SHP77 treated with DMSO at 0.1 percent for 48 hours (cell line): ENCODE measurements at regions not wholly inside any gene's neighbourhood (a gene's known extent, or its start where the extent isn't known, plus 50 kb on each side); places are given as distances from the start of the nearest gene placed in this dataset.
"Not testable (repeated sequence)": the region's sequence is repeated elsewhere in the genome, so short reads cannot be mapped to it uniquely, and the experiment has no call there.

Experiments used
- DNase-seq: peaks from one replicate; lab custom pipeline; 2025; lab: John Stamatoyannopoulos, UW

- DNase-seq = no peak
These were observed 102.3 kb upstream of the IPO9 start for GRCh38 chr1:201726700-201727099.

DNA sequence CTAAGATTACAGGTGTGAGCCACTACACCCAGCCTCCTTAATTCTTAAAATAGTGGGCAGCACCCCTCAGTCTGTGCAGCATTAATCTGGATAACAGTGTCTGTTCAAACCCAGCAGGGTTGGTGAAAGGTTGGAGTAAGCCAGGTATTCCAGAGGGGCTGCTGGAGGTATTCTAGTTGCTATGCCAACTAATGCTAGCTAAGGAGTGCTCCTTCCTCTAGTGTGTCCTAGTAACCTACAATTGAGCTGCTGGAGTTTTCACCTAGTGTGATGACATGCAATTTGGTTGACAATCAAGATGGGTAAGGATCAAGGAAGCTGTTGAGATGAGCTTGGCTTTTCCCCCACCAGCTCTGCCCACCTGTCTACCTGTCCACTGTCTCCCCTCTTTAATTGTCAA, 100.2 kb upstream of the IPO9 start:
- no peak for DNase-seq

- DNase-seq = no peak
These were observed 98.9 kb upstream of the IPO9 start for GRCh38 chr1:201729973-201730608.

DNA sequence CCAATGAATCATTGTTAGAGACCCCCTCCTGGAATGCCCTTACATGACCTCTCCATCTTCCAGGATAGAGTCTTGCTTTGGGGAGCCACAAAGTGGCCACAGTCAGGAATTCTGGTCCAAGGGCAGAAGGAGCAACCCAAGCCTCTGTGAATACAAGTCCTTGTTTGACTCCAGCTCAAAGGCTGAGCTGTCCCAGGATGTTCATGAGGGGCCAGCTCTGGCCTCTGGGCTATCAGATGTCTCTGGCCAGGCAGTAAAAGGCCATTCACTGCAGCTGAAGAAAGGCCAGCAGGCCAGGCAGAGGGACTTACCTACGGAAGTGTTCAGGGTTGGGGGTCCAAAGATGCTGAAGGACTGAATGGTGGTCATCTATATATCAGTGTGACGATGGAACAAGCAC, 98.3 kb upstream of the IPO9 start:
- DNase-seq = no peak

GRCh38 chr1:201731142-201731541, 97.8 kb upstream of the IPO9 start:
- DNase-seq = no peak

- DNase-seq = no peak
These were observed 97.4 kb upstream of the IPO9 start for GRCh38 chr1:201731592-201731991.

GRCh38 chr1:201732351-201732750, 96.6 kb upstream of the IPO9 start:
- DNase-seq = no peak

- DNase-seq = not testable (repeated sequence)
These were observed 94.7 kb upstream of the IPO9 start for GRCh38 chr1:201734221-201734620.

GRCh38 chr1:201734786-201735185, 94.2 kb upstream of the IPO9 start:
- DNase-seq = no peak

- no peak for DNase-seq
These were observed 92.1 kb upstream of the IPO9 start for GRCh38 chr1:201736707-201737320.

DNA sequence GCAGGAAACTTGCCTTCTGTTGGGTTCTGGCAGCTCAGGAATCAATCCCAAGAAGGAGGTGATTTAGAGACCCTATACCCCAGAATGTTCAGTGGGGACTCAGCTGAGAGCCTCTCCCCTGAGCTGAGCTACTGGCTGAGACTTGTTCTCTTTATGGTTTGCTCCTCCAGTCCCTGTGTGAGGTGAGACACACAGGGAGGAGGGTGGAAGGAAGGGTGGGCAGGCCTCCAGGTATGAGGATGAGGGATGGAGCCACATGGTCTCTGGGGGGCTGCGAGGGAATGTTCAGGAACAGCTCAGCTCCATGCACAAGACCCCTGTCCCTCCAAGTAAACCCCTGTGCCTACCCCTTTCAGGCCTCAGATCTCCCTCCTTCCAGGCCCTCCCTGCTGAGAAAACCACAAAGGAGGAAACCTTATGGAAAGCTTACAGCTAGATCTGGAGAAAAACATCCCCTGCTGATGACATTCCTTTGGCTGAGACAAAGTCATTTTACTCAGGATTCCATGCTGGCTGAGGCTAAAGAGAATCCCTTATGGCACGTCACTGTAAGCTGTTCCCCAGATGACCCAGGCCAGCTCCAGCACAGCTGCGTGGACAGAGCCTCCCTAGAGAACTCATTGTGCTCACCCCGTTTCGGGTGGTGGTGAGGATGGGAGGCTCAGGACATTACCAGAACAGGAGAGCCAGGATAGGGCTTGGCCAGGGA, 91.5 kb upstream of the IPO9 start:
- no peak for DNase-seq

- DNase-seq = no peak
These were observed 89.9 kb upstream of the IPO9 start for GRCh38 chr1:201739080-201739479.

DNA sequence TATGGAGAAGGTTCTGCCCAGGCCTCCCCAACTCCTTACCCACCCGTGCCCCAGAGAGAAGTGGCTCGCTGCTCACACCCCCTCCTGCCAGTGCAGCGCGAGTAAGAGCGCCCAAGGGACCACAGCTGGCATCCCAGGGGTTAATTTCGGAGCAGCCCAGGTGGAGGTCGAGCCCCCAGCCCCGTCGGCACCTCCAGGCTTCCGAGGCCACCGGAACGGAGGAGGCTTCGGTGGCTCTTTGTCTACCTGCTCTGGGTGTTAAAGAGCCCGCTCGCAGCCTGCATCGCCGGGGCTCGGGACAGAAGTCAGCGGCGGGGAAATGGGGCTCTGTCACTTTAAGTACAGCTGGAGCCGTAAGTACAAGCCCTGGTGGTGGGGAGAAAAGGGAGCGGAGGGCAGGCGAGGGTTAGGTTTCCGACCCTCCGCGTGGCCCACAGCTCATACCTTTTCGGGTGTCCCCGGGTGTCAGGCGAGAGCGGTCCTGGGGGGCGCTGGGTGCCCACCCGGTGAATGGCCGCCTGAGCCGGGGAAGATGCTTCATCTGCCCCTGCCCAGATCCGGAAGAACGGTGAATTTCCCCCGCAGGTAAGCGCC, 89.4 kb upstream of the IPO9 start:
- DNase-seq = no peak

DNA sequence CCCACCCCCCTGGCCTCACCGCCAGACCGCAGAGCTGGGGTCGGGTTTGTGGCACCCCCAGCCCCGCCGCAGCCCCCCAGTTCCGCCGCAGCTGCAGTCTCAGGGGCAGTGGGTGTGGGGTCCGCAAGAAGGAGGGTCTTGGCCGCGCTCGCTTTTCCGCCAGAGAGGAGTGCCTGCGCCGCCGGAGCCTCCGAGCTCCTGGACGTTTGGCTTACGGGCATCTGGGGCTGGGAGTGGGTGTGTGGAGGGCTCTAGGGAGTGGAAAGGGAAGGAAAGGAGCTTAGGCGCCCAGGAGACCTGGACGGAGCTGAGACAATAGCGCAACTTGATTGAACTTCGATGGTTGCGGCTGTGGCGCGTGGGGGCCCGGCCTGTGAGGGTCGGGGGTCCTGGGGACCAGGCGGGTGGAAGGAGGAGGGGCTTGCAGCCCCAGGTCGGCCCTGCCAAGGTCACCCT, 88.8 kb upstream of the IPO9 start:
- no peak for DNase-seq

DNA sequence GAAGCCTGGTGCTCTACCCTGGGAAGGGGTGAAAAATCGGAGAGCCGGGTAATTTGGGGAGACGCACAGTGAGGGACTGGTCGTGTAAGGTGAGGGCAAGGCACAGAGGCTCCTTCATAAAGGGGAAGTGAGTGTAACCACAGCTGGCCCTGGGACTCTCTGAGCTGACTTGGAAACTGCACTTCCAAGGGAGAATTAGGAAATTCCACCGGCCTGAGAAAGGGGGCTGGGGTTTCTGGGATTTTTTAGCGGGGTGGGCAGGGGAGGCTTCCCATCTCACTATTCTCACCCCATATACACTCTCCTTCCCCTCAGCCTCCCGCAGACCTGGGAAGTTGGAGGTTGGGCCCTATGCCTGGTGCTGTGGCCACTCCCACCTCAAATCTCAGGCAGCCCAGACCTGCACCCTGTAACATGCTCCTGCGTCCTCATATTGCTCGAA, 88.3 kb upstream of the IPO9 start:
- no peak for DNase-seq

- no peak for DNase-seq
These were observed 87.1 kb upstream of the IPO9 start for GRCh38 chr1:201741763-201742342.

DNA sequence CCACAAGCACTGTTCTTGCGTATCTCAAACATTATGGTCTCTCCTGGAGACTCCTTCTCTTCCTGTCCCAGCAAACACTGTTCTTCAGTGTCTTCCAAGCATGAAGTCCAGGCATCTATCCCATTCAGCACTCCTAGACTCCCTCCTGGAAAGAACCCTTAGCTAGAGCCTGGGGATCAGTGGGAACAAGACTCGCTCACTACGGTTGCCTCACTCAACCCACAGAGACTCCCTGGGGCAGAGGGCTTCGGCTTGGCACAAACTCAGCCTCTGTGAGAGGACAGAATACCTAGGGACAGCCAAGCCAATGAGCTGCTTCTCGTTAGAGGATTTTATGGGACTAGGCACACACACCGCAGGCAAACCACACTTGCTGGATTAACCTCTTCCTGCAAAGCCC, 86.5 kb upstream of the IPO9 start:
- no peak for DNase-seq

DNA sequence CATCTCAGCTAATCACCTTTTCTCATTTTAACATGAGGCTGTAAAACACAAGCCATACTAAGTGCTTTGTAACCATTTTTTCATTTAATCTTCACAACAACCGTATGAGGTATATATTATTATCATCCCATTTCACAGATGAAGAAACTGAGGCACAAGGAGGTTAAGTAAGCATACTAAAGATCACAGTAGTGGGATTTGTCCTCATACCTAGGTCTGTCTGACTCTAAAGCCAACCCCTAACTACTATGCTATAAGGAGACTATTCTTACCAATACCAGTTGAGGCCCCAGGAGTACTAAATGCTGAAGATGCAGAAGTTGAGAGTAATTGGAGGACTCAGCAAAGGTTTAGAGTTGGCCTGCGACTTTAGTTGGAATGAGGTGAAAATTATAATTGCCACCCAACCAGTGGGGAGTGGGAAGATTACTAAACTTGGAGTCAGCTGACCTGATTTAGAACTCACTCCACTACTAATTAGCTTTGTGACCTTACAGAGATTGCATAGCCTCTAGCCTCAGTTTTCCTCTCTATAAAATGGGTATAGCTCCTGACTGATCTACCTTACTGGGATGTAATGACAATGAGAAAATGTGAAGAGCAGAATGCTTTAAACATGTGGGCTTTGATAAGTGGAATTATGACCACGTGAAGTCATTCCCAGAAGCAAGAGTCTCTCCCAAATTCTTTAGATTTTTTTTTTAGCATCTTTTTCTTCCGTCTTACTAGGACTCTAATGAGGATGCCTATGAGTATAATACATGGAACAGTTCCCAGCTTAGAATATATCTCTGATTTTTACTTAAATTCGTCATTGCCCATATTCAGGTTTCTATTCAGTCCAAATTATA, 85.8 kb upstream of the IPO9 start:
- no peak for DNase-seq

DNA sequence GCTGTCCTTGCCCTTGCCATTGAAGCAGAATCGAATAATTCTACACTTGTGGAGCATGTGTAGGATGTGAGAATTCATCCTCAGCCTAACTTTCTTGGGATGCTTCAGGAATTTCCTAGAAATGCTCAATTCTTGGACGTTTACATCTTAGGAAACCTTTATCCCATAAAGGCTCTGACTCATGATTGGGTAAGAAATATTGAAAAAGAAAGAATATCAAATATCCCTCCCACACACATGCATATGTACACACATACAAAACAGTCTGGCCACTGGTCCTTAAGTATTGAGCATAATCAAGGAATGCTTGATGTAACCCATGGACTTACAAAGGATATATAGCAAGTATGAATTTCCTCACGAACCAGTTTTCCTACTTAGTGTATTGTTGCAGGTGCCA, 83.9 kb upstream of the IPO9 start:
- no peak for DNase-seq

DNA sequence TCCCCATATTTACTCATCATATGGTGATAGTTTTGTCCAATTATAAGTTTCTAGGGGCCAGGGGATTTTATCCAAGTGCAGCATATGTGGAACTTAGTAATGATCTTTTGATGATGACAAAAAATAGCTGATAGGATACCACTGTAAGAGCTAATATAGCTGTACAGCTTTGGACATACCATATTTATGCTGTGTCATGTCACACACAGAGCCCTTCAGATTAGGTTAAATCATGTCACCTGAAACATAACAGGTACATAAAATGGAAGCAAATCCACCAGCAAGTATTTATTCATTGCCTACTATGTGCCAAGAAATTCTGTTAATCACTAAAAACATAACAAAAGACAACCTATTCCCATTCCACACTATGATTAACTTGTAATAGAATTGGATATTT, 82.8 kb upstream of the IPO9 start:
- DNase-seq = no peak

DNA sequence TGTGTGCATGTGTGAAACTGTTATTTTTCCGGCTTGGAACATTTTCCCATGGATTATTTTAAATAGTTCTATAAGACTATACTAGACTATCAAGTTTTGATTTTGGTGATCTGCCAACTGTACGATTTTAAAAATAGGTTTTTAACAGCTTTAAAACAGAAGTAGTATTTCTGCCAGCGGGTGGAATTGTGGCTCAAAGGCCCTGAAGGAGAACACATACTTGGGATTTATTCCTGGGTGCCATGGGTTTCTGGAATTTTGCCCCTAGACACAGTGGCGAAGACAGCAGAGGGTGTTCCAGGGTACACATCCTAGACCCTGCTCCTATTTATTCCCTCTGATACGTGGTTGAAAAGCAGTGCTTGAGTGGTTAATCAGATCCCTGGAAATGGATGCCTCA, 81.7 kb upstream of the IPO9 start:
- DNase-seq = no peak

DNA sequence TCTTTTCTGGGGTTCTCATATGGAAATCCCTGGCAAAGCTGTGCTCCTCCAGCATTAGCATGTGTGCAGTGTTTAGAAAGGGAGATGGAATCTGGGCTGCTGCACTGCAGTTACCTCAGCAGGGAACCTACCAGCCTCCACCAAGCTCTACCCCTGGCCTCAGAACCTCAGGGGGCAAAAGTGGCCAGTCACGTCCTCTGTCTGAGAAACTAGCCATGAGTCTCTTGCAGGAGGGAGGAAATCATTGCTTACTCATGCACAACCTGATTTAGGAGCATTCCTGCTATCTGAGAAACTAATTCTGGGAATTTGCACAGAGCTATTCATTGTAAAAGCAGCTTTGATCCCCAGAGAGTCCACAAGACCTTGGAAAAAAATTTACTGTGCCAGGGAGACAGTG, 80.6 kb upstream of the IPO9 start:
- no peak for DNase-seq
